RWPE2 (cell line): ENCODE measurements at regions not wholly inside any gene's neighbourhood (a gene's known extent, or its start where the extent isn't known, plus 50 kb on each side); places are given as distances from the start of the nearest gene placed in this dataset.

Experiments used
- ATAC-seq: fragments of 200-7000 bp; cut with Tn5 transposase; 3 replicates; pipeline ENCODE4 v1.9.1; 2021; ENCODE audit warnings: low read depth
- DNase-seq: peaks from one replicate; pipeline ENCODE4 v3.0.0-alpha.2; 2020; ENCODE audit warnings: low spot score
- H3K27ac ChIP-seq: fragments of 450-650 bp; 2 replicates; pipeline ENCODE4 v1.5.1; 2017; ENCODE audit warnings: mild to moderate bottlenecking; ENCODE audit not compliant: poor library complexity, severe bottlenecking
- H3K27me3 ChIP-seq: fragments of 250-450 bp; sonication (Bioruptor Pico); 2 replicates; pipeline ENCODE4 v1.5.1; 2021; ENCODE audit warnings: mild to moderate bottlenecking, moderate library complexity; ENCODE audit not compliant: insufficient read depth, poor library complexity, severe bottlenecking
- H3K36me3 ChIP-seq: fragments of 250-450 bp; sonication (Bioruptor Pico); 2 replicates; pipeline ENCODE4 v1.5.1; 2020; ENCODE audit warnings: low read depth, mild to moderate bottlenecking, moderate library complexity
- H3K4me1 ChIP-seq: fragments of 250-450 bp; sonication (Bioruptor Pico); 2 replicates; pipeline ENCODE4 v1.5.1; 2021; ENCODE audit warnings: mild to moderate bottlenecking, moderate library complexity; ENCODE audit not compliant: insufficient read depth, poor library complexity, severe bottlenecking
- H3K4me3 ChIP-seq: fragments of 250-450 bp; sonication (Bioruptor Pico); 2 replicates; pipeline ENCODE4 v1.5.1; 2021; ENCODE audit warnings: mild to moderate bottlenecking, moderate library complexity; ENCODE audit not compliant: severe bottlenecking
- H3K9me3 ChIP-seq: fragments of 250-450 bp; sonication (Bioruptor Pico); 2 replicates; pipeline ENCODE4 v1.5.1; 2021; ENCODE audit warnings: mild to moderate bottlenecking, moderate library complexity; ENCODE audit not compliant: severe bottlenecking
- CTCF ChIP-seq: fragments of 450-650 bp; IDR thresholded peaks from one replicate; pipeline ENCODE4 v1.5.1; 2017; ENCODE audit warnings: mild to moderate bottlenecking, moderate library complexity; ENCODE audit not compliant: poor library complexity, severe bottlenecking

DNA sequence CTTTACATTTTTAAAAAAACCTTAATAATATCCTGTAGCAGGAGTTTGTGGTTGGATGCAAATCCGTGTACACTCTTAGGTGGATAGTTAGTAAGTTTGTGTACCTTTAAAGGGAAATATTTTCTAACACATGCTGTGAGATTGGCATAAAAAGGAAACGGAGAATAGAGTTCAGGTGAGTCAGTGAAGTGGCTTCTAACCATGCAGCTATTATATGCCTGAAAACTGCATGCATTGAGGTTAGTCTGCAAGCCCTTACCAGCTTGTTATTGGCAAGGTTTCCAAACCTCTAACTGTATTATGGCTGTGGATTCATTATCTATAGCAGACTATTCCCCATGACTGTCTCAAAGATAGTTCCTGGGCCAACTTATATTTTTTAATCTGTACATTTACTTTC lies 420.6 kb upstream of the MMS22L start:
- H3K27me3 ChIP-seq: peaks cover 2% of the 10 kb centered on the region
- no peak for ATAC-seq
- H3K27ac ChIP-seq: no peak overlapping the region

DNA sequence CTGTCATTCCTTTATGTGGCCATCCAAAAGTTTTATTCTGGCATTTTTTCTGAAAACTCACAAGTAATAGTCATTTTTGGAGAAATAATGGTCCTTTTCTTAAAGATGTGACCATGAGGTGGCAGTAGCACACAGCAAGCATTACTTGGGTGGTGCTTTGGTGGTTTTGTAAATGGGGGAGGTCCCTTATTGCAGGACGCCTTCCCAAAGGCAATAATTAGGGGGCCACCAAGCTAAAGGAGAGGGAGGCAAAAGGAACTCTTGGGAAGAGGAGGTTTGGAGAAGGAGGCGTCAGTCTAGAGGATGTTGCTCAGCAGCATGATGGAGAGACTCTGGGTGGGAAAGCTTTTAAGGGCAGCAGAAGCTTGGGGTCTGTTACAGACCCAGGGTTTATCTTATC lies 422.6 kb upstream of the MMS22L start:
- ATAC-seq (no peak), DNase-seq (no peak)
- peaks cover 2% of the 10 kb centered on the region for H3K27me3 ChIP-seq
- H3K36me3 ChIP-seq: no peaks in the 10 kb centered on the region
- H3K4me1 ChIP-seq: no peaks in the 10 kb centered on the region
- TF ChIP-seq CTCF: peak; percentile 58
- H3K9me3 ChIP-seq: no peaks in the 10 kb centered on the region
- no peak overlapping the region for H3K27ac ChIP-seq
- H3K4me3 ChIP-seq: no peak overlapping the region

More for the DNA sequence above, 420.6 kb upstream of the MMS22L start:
- no peak for TF ChIP-seq CTCF
- no peaks in the 10 kb centered on the region for H3K36me3 ChIP-seq
- no peaks in the 10 kb centered on the region for H3K4me1 ChIP-seq
- H3K9me3 ChIP-seq: no peaks in the 10 kb centered on the region
- no peak for DNase-seq
- H3K4me3 ChIP-seq: no peak overlapping the region

- Histone ChIP-seq H3K4me1 (no peaks in the 10 kb centered on the region), H3K27ac (no peak overlapping the region), H3K9me3 (no peaks in the 10 kb centered on the region), H3K27me3 (peaks cover 7% of the 10 kb centered on the region), H3K4me3 (no peak overlapping the region), H3K36me3 (no peaks in the 10 kb centered on the region)
- no peak for DNase-seq
- TF ChIP-seq CTCF: no peak
- no peak for ATAC-seq
Measured at GRCh38 chr6:97712751-97713150, 429.7 kb upstream of the MMS22L start.

DNA sequence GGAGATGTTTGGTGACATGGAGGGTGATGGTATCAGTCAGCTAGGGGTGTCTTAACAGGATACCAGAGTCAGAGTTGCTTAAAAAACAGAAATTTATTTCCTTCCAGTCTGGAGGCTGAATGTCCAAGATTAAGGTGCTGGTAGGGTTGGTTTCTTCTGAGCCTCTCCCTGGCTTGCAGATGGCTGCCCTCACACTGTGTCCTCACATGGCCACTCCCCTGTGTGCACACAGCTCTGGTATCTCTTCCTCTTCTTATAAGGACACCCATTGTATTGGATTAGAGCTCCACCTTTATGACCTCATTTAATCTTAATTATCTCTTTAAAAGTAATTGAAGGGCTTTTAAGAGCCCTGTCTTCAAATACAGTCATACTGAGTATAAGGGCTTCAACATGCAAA lies 431.8 kb upstream of the MMS22L start:
- DNase-seq (no peak), ATAC-seq (no peak)
- Histone ChIP-seq H3K4me3 (no peak overlapping the region), H3K27ac (no peak overlapping the region), H3K4me1 (no peaks in the 10 kb centered on the region), H3K27me3 (peaks cover 7% of the 10 kb centered on the region), H3K36me3 (no peaks in the 10 kb centered on the region), H3K9me3 (no peaks in the 10 kb centered on the region)
- no peak for TF ChIP-seq CTCF

GRCh38 chr6:97717086-97717485 lies 434.1 kb upstream of the MMS22L start:
- TF ChIP-seq CTCF: no peak
- Histone ChIP-seq H3K36me3 (no peaks in the 10 kb centered on the region), H3K27me3 (peaks cover 4% of the 10 kb centered on the region), H3K9me3 (no peaks in the 10 kb centered on the region), H3K4me1 (no peaks in the 10 kb centered on the region), H3K4me3 (no peak overlapping the region), H3K27ac (no peak overlapping the region)
- DNase-seq: no peak
- no peak for ATAC-seq
